DOHH2 (cell line): ENCODE measurements at regions not wholly inside any gene's neighbourhood (a gene's known extent, or its start where the extent isn't known, plus 50 kb on each side); places are given as distances from the start of the nearest gene placed in this dataset.

Experiments used
- H3F3A ChIP-seq: fragments of 200-600 bp; sonication (generic), shearing (Covaris generic); 2 replicates; pipeline ENCODE4 v1.6.0; 2016; ENCODE audit warnings: antibody characterized with exemption, mild to moderate bottlenecking; ENCODE audit not compliant: control insufficient read depth, insufficient read depth
- H3K27ac ChIP-seq: fragments of 200-600 bp; sonication (generic); 2 replicates; pipeline ENCODE4 v1.5.1; 2014; ENCODE audit warnings: low read depth, mild to moderate bottlenecking, low read length, moderate library complexity
- H3K27me3 ChIP-seq: fragments of 200-600 bp; sonication (generic); 2 replicates; pipeline ENCODE4 v1.6.1; 2014; ENCODE audit warnings: mild to moderate bottlenecking, low read length, mixed read lengths; ENCODE audit not compliant: control insufficient read depth
- H3K36me3 ChIP-seq: fragments of 200-600 bp; sonication (generic); 2 replicates; pipeline ENCODE4 v1.6.1; 2014; ENCODE audit warnings: mild to moderate bottlenecking, low read length, moderate library complexity, mixed read lengths; ENCODE audit not compliant: control insufficient read depth
- H3K4me1 ChIP-seq: fragments of 200-600 bp; sonication (generic); 2 replicates; pipeline ENCODE4 v1.6.1; 2014; ENCODE audit warnings: mild to moderate bottlenecking, low read length, mixed read lengths; ENCODE audit not compliant: control insufficient read depth
- H3K4me2 ChIP-seq: fragments of 200-600 bp; sonication (generic); 2 replicates; pipeline ENCODE4 v1.6.0; 2014; ENCODE audit warnings: mild to moderate bottlenecking, low read length, moderate library complexity
- H3K4me3 ChIP-seq: fragments of 200-600 bp; sonication (generic); 2 replicates; pipeline ENCODE4 v1.5.1; 2014; ENCODE audit warnings: mild to moderate bottlenecking, low read length, mixed read lengths
- H3K79me2 ChIP-seq: fragments of 200-600 bp; sonication (generic); 2 replicates; pipeline ENCODE4 v1.6.1; 2014; ENCODE audit warnings: mild to moderate bottlenecking, low read length, mixed read lengths; ENCODE audit not compliant: control insufficient read depth
- H3K9me2 ChIP-seq: fragments of 200-600 bp; sonication (generic); replicated peaks from 2 replicates; pipeline ENCODE4 v1.6.1; 2014; ENCODE audit warnings: mild to moderate bottlenecking, low read length, mixed read lengths; ENCODE audit not compliant: control insufficient read depth
- H3K9me3 ChIP-seq: fragments of 200-600 bp; sonication (generic); 2 replicates; pipeline ENCODE4 v1.6.1; 2014; ENCODE audit warnings: antibody characterized with exemption, low read length, mixed read lengths; ENCODE audit not compliant: control insufficient read depth, insufficient read depth
- H4K20me1 ChIP-seq: fragments of 200-600 bp; sonication (generic); 2 replicates; pipeline ENCODE4 v1.6.0; 2014; ENCODE audit warnings: low read depth, mild to moderate bottlenecking, antibody characterized with exemption, low read length, moderate library complexity; ENCODE audit not compliant: control insufficient read depth, insufficient read depth
- CTCF ChIP-seq: fragments of 200-600 bp; sonication (generic); IDR thresholded peaks from one replicate; pipeline ENCODE4 v1.5.1; 2014; ENCODE audit warnings: antibody characterized with exemption, mild to moderate bottlenecking, low read depth, low read length; ENCODE audit not compliant: poor library complexity, severe bottlenecking
- EZH2phosphoT487 ChIP-seq: fragments of 200-600 bp; sonication (generic); IDR thresholded peaks from 2 replicates; pipeline ENCODE4 v1.6.1; 2017; ENCODE audit warnings: borderline replicate concordance, mild to moderate bottlenecking, antibody characterized with exemption, low read length, moderate library complexity, mixed read lengths

- TF ChIP-seq EZH2phosphoT487, result no peak
- TF ChIP-seq CTCF, result no peak
- H3K4me2 ChIP-seq, result no peak overlapping the region
These were observed 244.8 kb upstream of the NFE2L3 start for GRCh38 chr7:25907214-25907613.

GRCh38 chr7:25907731-25908130 lies 244.3 kb upstream of the NFE2L3 start:
- H3K79me2 ChIP-seq, result no peaks in the 10 kb centered on the region
- H3K9me2 ChIP-seq, result no peaks in the 10 kb centered on the region
- no peak overlapping the region for H3K4me2 ChIP-seq
- no peaks in the 10 kb centered on the region for H3K9me3 ChIP-seq
- H3K36me3 ChIP-seq, result no peaks in the 10 kb centered on the region
- H3K4me3 ChIP-seq, result no peak overlapping the region
- H4K20me1 ChIP-seq, result no peaks in the 10 kb centered on the region
- no peaks in the 10 kb centered on the region for H3F3A ChIP-seq
- no peak overlapping the region for H3K27ac ChIP-seq
- no peaks in the 10 kb centered on the region for H3K4me1 ChIP-seq
- TF ChIP-seq EZH2phosphoT487 (no peak), CTCF (no peak)
- H3K27me3 ChIP-seq, result peaks cover 24% of the 10 kb centered on the region

More at GRCh38 chr7:25907214-25907613, 244.8 kb upstream of the NFE2L3 start:
- Histone ChIP-seq H3F3A (no peaks in the 10 kb centered on the region), H4K20me1 (no peaks in the 10 kb centered on the region), H3K36me3 (no peaks in the 10 kb centered on the region), H3K27me3 (peaks cover 24% of the 10 kb centered on the region), H3K4me3 (no peak overlapping the region), H3K9me2 (no peaks in the 10 kb centered on the region), H3K4me1 (no peaks in the 10 kb centered on the region), H3K27ac (no peak overlapping the region), H3K79me2 (no peaks in the 10 kb centered on the region), H3K9me3 (no peaks in the 10 kb centered on the region)

- Histone ChIP-seq H3F3A (no peaks in the 10 kb centered on the region), H3K9me3 (no peaks in the 10 kb centered on the region), H3K9me2 (no peaks in the 10 kb centered on the region), H3K27ac (no peak overlapping the region), H3K4me3 (no peak overlapping the region), H3K36me3 (no peaks in the 10 kb centered on the region), H3K27me3 (peaks cover 24% of the 10 kb centered on the region), H3K4me1 (no peaks in the 10 kb centered on the region), H3K79me2 (no peaks in the 10 kb centered on the region), H4K20me1 (no peaks in the 10 kb centered on the region), H3K4me2 (no peak overlapping the region)
- TF ChIP-seq CTCF, result no peak
- no peak for TF ChIP-seq EZH2phosphoT487
These were observed 243.6 kb upstream of the NFE2L3 start for GRCh38 chr7:25908154-25908949.
